MM.1S (cell line): ENCODE measurements at regions not wholly inside any gene's neighbourhood (a gene's known extent, or its start where the extent isn't known, plus 50 kb on each side); places are given as distances from the start of the nearest gene placed in this dataset.

Experiments used
- CTCF ChIP-seq: fragments of 300-600 bp; sonication (generic); IDR thresholded peaks from 2 replicates; pipeline ENCODE4 v1.5.1; 2016; ENCODE audit warnings: antibody characterized with exemption, low read length, mixed read lengths
- EZH2 ChIP-seq: fragments of 300-600 bp; sonication (generic); optimal IDR thresholded peaks from 2 replicates; pipeline ENCODE3; 2017; ENCODE audit warnings: low read depth, mild to moderate bottlenecking, antibody characterized with exemption, low read length, mixed read lengths
- EZH2phosphoT487 ChIP-seq: fragments of 300-600 bp; sonication (generic); IDR thresholded peaks from 2 replicates; pipeline ENCODE4 v1.6.1; 2018; ENCODE audit warnings: antibody characterized with exemption, low read length

- no peak for TF ChIP-seq EZH2phosphoT487
- no peak for TF ChIP-seq CTCF
- TF ChIP-seq EZH2, result no peak
These were observed 138.6 kb downstream of the ERMARD start for GRCh38 chr6:169890049-169890448.
